CD4-positive, alpha-beta T cell treated with Interleukin-12 subunit alpha and Interleukin-12 subunit beta, for 1 hour (primary cell): ENCODE measurements at regions not wholly inside any gene's neighbourhood (a gene's known extent, or its start where the extent isn't known, plus 50 kb on each side); places are given as distances from the start of the nearest gene placed in this dataset.

Experiments used
- DNase-seq: peaks from one replicate; pipeline ENCODE4 v3.0.0-alpha.2; 2020

- DNase-seq = no peak
Measured at GRCh38 chr12:60391051-60391450, 795.2 kb downstream of the SLC16A7 start.

GRCh38 chr12:60391791-60392190 lies 796.0 kb downstream of the SLC16A7 start:
- DNase-seq = no peak

- no peak for DNase-seq
Measured at GRCh38 chr12:60393093-60393492, 797.3 kb downstream of the SLC16A7 start.

- no peak for DNase-seq
Measured at GRCh38 chr12:60394665-60395064, 798.8 kb downstream of the SLC16A7 start.

- no peak for DNase-seq
Measured at GRCh38 chr12:60398547-60398946, 802.7 kb downstream of the SLC16A7 start.

- DNase-seq = no peak
Measured at GRCh38 chr12:60399064-60399463, 803.2 kb downstream of the SLC16A7 start.

GRCh38 chr12:60402996-60403395 lies 807.2 kb downstream of the SLC16A7 start:
- no peak for DNase-seq

GRCh38 chr12:60415351-60415750 lies 819.5 kb downstream of the SLC16A7 start:
- no peak for DNase-seq

- DNase-seq = no peak
Measured at GRCh38 chr12:60419986-60420385, 824.2 kb downstream of the SLC16A7 start.

GRCh38 chr12:60421741-60422140 lies 825.9 kb downstream of the SLC16A7 start:
- DNase-seq = no peak

GRCh38 chr12:60437297-60437696 lies 841.5 kb downstream of the SLC16A7 start:
- no peak for DNase-seq

GRCh38 chr12:60441577-60441976 lies 845.7 kb downstream of the SLC16A7 start:
- no peak for DNase-seq

- DNase-seq = no peak
Measured at GRCh38 chr12:60451457-60451856, 855.6 kb downstream of the SLC16A7 start.

GRCh38 chr12:60465060-60465459 lies 869.2 kb downstream of the SLC16A7 start:
- no peak for DNase-seq

- DNase-seq = no peak
Measured at GRCh38 chr12:60468546-60468945, 872.7 kb downstream of the SLC16A7 start.

- no peak for DNase-seq
Measured at GRCh38 chr12:60475825-60476224, 880.0 kb downstream of the SLC16A7 start.

- no peak for DNase-seq
Measured at GRCh38 chr12:60487284-60487683, 891.5 kb downstream of the SLC16A7 start.

GRCh38 chr12:60489071-60489470 lies 893.2 kb downstream of the SLC16A7 start:
- no peak for DNase-seq

GRCh38 chr12:60494244-60494643 lies 898.4 kb downstream of the SLC16A7 start:
- no peak for DNase-seq

- DNase-seq = no peak
Measured at GRCh38 chr12:60498656-60499055, 902.8 kb downstream of the SLC16A7 start.

GRCh38 chr12:60501124-60501729 lies 905.4 kb downstream of the SLC16A7 start:
- no peak for DNase-seq

GRCh38 chr12:60522684-60523400 lies 927.0 kb downstream of the SLC16A7 start:
- no peak for DNase-seq

GRCh38 chr12:60529261-60529660 lies 933.4 kb downstream of the SLC16A7 start:
- DNase-seq = no peak

- no peak for DNase-seq
Measured at GRCh38 chr12:60529723-60530122, 933.9 kb downstream of the SLC16A7 start.

GRCh38 chr12:60535363-60535762 lies 939.5 kb downstream of the SLC16A7 start:
- DNase-seq = no peak
